Transverse colon (tissue), 4 donors: ENCODE measurements at regions not wholly inside any gene's neighbourhood (a gene's known extent, or its start where the extent isn't known, plus 50 kb on each side); places are given as distances from the start of the nearest gene placed in this dataset.

Experiments used
- DNase-seq: peaks from one replicate; pipeline ENCODE4 v3.0.0-alpha.2; 2019
- H3K27ac ChIP-seq, 4 donors: fragments of 200-600 bp; sonication (generic); 2 replicates each; pipeline ENCODE4 v1.5.1; 2016 to 2018; ENCODE audit warnings: inconsistent platforms in 4 of 4
- H3K27me3 ChIP-seq: fragments of 200-600 bp; sonication (generic); 2 replicates; pipeline ENCODE4 v1.5.1; 2017; ENCODE audit warnings: inconsistent platforms
- H3K36me3 ChIP-seq, 4 donors: fragments of 200-600 bp; sonication (generic); 2 replicates each; pipeline ENCODE4 v1.5.1; 2017 to 2019; ENCODE audit warnings: inconsistent platforms in 4 of 4
- H3K4me1 ChIP-seq, 4 donors: fragments of 200-600 bp; sonication (generic); 2 replicates each; pipeline ENCODE4 v1.5.1; 2017 to 2020; ENCODE audit warnings: inconsistent platforms in 4 of 4
- H3K4me3 ChIP-seq, 4 donors: fragments of 200-600 bp; sonication (generic); 1 replicate in 1 of 4; 2 replicates in 3 of 4; pipeline versions ENCODE4 v1.5.1 to v1.6.1; 2017 to 2019; ENCODE audit warnings: inconsistent platforms in 4 of 4
- H3K9me3 ChIP-seq, 2 donors: fragments of 200-600 bp; sonication (generic); 2 replicates each; pipeline ENCODE4 v1.5.1; 2017 to 2019; ENCODE audit warnings: inconsistent platforms in 2 of 2
- EP300 ChIP-seq: sonication (generic); formaldehyde crosslinking; IDR thresholded peaks from one replicate; pipeline ENCODE4 v1.6.1; 2017; ENCODE audit warnings: antibody characterized with exemption, low read depth
- POLR2A ChIP-seq: fragments of 450-650 bp; IDR thresholded peaks from one replicate; pipeline ENCODE4 v1.6.1; 2016; ENCODE audit warnings: antibody characterized with exemption, mild to moderate bottlenecking, moderate library complexity
- POLR2AphosphoS5 ChIP-seq, 3 donors: sonication (generic); formaldehyde crosslinking; IDR thresholded peaks; one replicate each; pipeline ENCODE4 v1.6.1; 2016; ENCODE audit warnings: antibody characterized with exemption in 3 of 3
- WGBS, 2 donors: methylation state at CpG; one replicate each; pipeline ENCODE4 v1.1.5; 2018; ENCODE audit warnings: low coverage in 1 of 2; 5-methylcytosine and 5-hydroxymethylcytosine counted together
- in situ Hi-C, 4 donors: fragments of 200-750 bp; cut with MboI; loops; one replicate each; pipeline versions ENCODE4 v1.15.0 to v1.15.1; 2017; ENCODE audit warnings: low sequenced_read_pairs in 3 of 4, low pct_ligation_motif_present in 1 of 4, low pct_unique_long_range_greater_than_20kb in 1 of 4
- intact Hi-C: fragments of 100-400 bp; cut with DNase I; formaldehyde crosslinking; loops from one replicate; pipeline ENCODE4 v1.15.1; 2023; ENCODE audit warnings: low total_unique reads
- TF ChIP-seq, protein P1 (sequence below), 5 experiments: fragments of 200-600 bp in 3 of 5; fragments of 450-650 bp in 2 of 5; sonication (generic) in 3 of 5; IDR thresholded peaks; 1 replicate in 2 of 5; 2 replicates in 3 of 5; pipeline ENCODE4 v1.5.1; 2016 to 2017; ENCODE audit warnings: antibody characterized with exemption in 5 of 5, inconsistent platforms in 3 of 5, mild to moderate bottlenecking in 2 of 5, moderate library complexity in 1 of 5

DNA sequence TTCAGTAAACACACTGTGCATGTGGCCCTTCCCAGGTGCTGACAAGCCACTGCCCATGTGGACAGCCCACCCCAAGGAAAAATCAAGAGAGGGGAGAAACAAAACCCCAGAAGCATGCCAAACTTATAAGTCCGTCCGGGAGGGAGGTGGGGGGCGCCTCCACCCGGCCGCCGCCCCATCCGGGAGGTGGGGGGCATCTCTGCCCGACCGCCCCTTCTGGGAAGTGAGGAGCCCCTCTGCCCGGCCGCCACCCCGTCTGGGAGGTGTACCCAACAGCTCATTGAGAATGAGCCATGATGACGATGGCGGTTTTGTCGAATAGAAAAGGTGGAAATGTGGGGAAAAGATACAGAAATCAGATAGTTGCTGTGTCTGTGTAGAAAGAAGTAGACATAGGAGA, 53.8 kb upstream of the C2CD4B start:
- H3K4me3 ChIP-seq: no peak overlapping the region
- 89 to 92% methylated on average over 3 to 15 of the region's 15 CpGs for WGBS, 2 donors
- DNase-seq: no peak
- H3K4me1 ChIP-seq: no peaks in the 10 kb centered on the region
- TF ChIP-seq, protein P1, sequence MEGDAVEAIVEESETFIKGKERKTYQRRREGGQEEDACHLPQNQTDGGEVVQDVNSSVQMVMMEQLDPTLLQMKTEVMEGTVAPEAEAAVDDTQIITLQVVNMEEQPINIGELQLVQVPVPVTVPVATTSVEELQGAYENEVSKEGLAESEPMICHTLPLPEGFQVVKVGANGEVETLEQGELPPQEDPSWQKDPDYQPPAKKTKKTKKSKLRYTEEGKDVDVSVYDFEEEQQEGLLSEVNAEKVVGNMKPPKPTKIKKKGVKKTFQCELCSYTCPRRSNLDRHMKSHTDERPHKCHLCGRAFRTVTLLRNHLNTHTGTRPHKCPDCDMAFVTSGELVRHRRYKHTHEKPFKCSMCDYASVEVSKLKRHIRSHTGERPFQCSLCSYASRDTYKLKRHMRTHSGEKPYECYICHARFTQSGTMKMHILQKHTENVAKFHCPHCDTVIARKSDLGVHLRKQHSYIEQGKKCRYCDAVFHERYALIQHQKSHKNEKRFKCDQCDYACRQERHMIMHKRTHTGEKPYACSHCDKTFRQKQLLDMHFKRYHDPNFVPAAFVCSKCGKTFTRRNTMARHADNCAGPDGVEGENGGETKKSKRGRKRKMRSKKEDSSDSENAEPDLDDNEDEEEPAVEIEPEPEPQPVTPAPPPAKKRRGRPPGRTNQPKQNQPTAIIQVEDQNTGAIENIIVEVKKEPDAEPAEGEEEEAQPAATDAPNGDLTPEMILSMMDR (IDR thresholded peaks at IDR 0.05): no peak
- no peak for TF ChIP-seq EP300
- no peak for TF ChIP-seq POLR2AphosphoS5 (IDR thresholded peaks at IDR 0.05)
- TF ChIP-seq POLR2A: no peak
- in situ Hi-C loops: no loop called here
- H3K9me3 ChIP-seq: peaks cover 18 to 20% of the 10 kb centered on the region in 2 donors
- no peaks in the 10 kb centered on the region for H3K36me3 ChIP-seq
- H3K27ac ChIP-seq: no peak overlapping the region
- intact Hi-C loops: no loop called here
- H3K27me3 ChIP-seq: no peaks in the 10 kb centered on the region

DNA sequence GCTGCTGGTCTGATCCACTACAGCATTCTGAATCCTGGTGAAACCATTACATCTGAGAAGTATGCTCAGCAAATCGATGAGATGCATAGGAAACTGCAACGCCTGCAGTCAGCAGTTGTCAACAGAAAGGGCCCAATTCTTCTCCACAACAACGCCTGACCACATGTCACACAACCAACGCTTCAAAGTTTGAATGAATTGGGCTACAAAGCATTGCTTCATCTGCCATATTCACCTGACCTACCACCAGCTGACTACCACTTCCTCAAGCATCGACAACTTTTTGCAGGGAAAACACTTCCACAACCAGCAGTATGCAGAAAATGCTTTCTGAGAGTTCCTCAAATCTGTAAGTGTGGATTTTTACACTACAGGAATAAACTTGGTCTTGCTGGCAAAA, 54.7 kb upstream of the C2CD4B start:
- 73 to 85% methylated on average over 5 of the region's 5 CpGs for WGBS, 2 donors
- Histone ChIP-seq H3K27ac (no peak overlapping the region), H3K9me3 (peaks cover 18 to 20% of the 10 kb centered on the region in 2 donors)

DNA sequence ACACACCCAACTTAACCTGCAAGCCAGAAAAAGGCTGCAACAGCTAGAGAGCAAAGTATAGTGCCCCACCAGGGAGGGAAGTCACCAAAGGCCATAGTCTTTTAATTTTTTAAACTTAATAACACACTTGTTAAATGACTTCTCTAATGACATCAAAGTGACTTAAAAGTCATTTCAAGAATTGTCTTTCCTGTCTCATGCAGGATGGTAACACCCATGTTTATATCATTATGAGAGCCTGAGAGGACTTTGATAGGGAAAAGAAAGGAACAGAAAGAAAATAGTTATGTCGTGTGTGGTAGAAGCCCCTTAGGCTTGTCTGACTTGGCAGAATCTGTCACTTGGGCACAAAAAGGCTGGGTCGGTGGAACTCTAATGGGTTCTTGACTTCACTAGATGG, 57.9 kb upstream of the C2CD4B start:
- Histone ChIP-seq H3K9me3 (peaks cover 1 to 2% of the 10 kb centered on the region in 2 donors), H3K36me3 (no peaks in the 10 kb centered on the region), H3K27ac (no peak overlapping the region), H3K27me3 (no peaks in the 10 kb centered on the region), H3K4me1 (no peaks in the 10 kb centered on the region), H3K4me3 (no peak overlapping the region)
- WGBS, 2 donors: 63 to 71% methylated on average over 2 of the region's 2 CpGs
- TF ChIP-seq, protein P1 (IDR thresholded peaks at IDR 0.05): no peak
- no peak for TF ChIP-seq EP300
- no peak for TF ChIP-seq POLR2A
- no peak for TF ChIP-seq POLR2AphosphoS5 (IDR thresholded peaks at IDR 0.05)
- in situ Hi-C loops (no loop called here), intact Hi-C loops (no loop called here)
- no peak for DNase-seq

More for the DNA sequence above, 54.7 kb upstream of the C2CD4B start:
- no peak overlapping the region for H3K4me3 ChIP-seq
- H3K36me3 ChIP-seq: no peaks in the 10 kb centered on the region
- H3K4me1 ChIP-seq: no peaks in the 10 kb centered on the region
- H3K27me3 ChIP-seq: no peaks in the 10 kb centered on the region
- TF ChIP-seq EP300: no peak
- TF ChIP-seq POLR2A: no peak
- TF ChIP-seq, protein P1 (IDR thresholded peaks at IDR 0.05): no peak
- no peak for TF ChIP-seq POLR2AphosphoS5 (IDR thresholded peaks at IDR 0.05)
- DNase-seq: no peak
- in situ Hi-C loops: no loop called here
- intact Hi-C loops: no loop called here

DNA sequence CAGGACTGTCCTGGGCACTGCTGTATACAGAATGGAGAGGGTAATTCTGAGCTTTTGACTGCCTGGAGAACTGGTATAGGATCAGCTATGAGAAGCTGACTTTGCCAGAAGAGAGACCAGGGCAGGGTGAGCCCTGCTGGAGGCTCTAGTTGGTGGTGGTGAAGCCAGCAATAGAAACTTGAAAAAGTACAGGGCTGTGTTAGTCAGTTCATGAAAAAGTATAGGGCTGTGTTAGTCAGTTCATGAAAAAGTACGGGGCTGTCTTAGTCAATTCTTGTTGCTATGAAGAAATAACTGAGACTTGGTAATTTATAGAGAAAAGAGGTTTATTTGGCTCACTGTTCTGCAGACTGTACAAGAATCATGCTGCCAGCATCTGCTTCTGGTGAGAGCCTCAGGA, 63.5 kb upstream of the C2CD4B start:
- TF ChIP-seq POLR2AphosphoS5 (IDR thresholded peaks at IDR 0.05) (no peak), POLR2A (no peak), EP300 (no peak)
- TF ChIP-seq, protein P1 (IDR thresholded peaks at IDR 0.05): no peak
- DNase-seq: no peak
- Histone ChIP-seq H3K27ac (no peak overlapping the region), H3K36me3 (no peaks in the 10 kb centered on the region), H3K27me3 (no peaks in the 10 kb centered on the region), H3K4me3 (no peak overlapping the region), H3K9me3 (no peaks in the 10 kb centered on the region), H3K4me1 (no peaks in the 10 kb centered on the region)
- WGBS, 2 donors: 70 to 79% methylated on average over 1 of the region's 1 CpG
- in situ Hi-C loops (no loop called here), intact Hi-C loops (no loop called here)
